OCI-LY7 (cell line): ENCODE measurements at regions not wholly inside any gene's neighbourhood (a gene's known extent, or its start where the extent isn't known, plus 50 kb on each side); places are given as distances from the start of the nearest gene placed in this dataset.

Experiments used
- CTCF ChIP-seq: fragments of 200-600 bp; sonication (generic); conservative IDR thresholded peaks from 2 replicates; pipeline ENCODE4 v1.5.1; 2014; ENCODE audit warnings: mild to moderate bottlenecking, antibody characterized with exemption, low read length, moderate library complexity, mixed read lengths
- EZH2phosphoT487 ChIP-seq: fragments of 200-600 bp; sonication (generic); IDR thresholded peaks from 2 replicates; pipeline ENCODE4 v1.6.1; 2018; ENCODE audit warnings: low read depth, borderline replicate concordance, mild to moderate bottlenecking, mixed run types, antibody characterized with exemption, low read length, moderate library complexity, mixed read lengths

DNA sequence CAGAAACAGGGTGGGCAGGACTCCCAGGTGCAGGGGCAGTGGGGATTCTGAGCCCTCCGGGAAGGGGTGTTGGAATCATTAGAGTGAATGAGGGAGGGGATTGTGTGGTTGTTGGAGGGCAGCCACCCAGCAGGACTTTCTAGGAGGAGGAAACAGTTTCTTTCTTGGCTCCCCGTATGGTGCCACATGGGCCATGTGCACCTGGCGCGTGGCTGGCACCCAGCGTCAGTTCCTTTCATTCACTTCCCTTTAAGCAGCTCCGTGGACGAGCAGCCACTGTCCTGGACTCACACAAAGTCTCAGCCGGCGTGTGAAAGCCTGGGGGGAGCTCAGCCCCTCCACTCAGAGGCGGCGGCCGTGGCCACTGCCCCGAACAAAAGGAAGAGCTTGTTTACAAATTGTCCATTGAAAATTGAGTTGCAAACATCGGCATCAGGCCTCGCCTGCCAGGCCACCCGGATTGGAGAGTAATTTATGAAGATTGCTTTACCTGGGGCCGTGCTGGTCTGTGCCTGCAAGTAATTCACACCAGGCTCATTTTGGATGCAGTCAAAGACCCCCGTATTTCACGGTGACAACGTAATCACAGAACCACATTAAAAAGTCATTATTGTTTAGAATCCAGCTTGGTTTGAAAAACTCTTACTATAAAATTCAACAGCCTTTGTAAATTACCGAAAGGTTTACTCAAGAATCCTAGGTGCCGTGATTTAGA is 101.7 kb upstream of the C14orf180 start:
- TF ChIP-seq CTCF, result no peak
- TF ChIP-seq EZH2phosphoT487, result no peak
